HG02610 (cell line): ENCODE measurements at regions not wholly inside any gene's neighbourhood (a gene's known extent, or its start where the extent isn't known, plus 50 kb on each side); places are given as distances from the start of the nearest gene placed in this dataset.

ENCODE experiments used
- ATAC-seq: cut with Tn5 transposase; IDR thresholded peaks from one replicate; pipeline ENCODE4 v1.9.1; 2021; ENCODE audit warnings: mild to moderate bottlenecking, moderate library complexity; ENCODE audit not compliant: unreplicated experiment

DNA sequence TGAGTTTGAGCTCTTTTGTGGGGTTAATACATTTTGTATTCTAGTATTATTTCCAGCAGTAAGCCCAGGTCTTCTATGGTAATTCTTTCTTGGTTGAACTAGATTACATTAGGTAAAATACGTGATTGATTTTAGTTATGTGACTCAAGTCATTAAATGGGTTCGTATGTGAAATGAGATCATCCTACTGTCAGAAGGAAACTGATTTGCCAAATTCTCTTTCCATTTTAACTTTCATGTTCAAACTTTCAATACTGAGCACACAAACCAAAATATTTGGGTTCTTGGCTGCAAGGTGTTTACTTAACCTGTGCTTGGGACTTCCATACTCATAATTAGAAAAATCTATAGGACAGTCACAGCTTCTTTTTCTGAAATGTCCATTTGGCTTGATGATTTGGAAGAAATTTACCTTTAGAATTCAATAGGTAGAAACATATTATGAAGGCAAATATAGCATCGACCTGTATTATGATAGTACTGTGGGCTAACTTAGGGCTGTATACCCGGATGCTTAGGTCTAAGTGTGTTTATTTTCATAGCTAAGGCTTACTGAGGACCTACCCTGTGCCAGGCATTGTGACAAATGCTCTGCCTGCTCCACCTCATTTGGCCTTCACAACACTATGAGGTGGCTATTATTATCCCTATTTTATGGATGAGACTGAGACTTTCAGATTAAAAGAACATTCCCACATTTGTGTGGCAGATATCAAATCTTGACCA lies 631.8 kb upstream of the GRM7 start:
- ATAC-seq, result peak; percentile 54

DNA sequence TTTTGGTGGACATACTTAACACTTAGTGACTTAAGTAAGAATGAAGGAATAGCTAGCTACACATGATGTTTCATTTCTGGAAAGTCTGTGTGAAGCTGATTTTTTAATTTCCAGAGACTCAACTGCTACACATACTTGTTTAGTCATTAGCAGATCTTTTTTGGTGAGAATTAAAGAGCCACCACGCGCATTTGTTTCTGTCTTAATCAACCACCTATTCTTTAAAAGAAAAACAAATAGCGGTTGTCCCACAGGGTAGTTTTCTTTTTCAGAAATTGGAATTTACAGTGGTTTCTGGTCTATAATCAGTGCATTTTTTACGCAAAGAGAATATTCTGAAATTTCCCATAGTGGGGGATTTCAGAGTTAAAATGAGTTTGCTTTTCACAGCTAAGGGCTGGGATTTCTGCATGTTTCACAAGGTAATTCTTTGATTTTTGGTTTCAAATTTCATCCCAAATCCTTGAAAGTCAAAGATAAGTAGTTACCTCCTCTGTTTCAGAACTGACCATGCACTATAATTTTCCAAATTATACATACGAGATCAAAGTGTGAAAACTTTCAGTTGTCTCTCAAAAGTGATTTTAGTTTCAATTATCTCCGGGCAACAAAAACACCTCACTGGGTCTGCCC lies 631.0 kb upstream of the GRM7 start:
- ATAC-seq, result peak; percentile 76

DNA sequence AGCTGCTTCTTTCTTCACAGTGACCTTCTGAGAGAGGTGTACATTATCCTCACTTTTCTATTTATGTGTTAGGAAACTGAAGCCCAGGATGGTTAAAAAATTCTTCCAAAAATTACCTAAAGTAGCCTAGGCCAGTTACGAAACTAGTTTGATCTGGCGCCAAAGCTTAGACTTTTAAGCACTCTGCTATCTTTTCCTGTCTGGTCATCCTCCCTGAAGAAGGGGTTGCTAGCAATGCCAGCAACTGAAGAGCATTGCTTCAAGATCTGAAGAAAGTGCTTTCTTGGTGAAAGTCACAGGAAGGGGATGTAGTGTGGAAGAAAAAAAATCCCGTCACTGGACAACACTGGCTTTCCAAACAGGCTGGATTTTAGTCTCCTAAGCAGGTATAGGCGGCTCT lies 618.8 kb upstream of the GRM7 start:
- ATAC-seq, result no peak

DNA sequence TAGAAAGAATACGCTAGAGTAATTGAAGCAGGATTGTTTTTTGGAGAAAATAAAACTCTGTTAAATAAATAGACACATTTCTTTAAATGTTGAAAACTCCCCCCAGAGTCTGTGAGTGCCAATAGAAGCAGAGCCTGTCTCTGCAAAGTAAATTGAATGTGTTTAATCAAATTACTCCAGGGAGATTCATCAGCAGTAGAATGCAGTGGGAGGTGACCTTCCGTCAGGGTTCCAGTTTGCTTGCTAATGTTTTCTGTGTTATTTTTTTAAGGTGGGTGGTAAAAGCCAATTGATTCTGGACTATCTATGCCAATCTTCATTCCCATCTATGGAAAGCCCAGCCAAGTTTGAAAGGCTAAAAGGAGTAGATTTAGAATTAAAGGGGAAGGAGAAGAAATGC lies 612.4 kb upstream of the GRM7 start:
- no peak for ATAC-seq

- peak; percentile 73 for ATAC-seq
Measured at GRCh38 chr3:6249679-6250078, 611.2 kb upstream of the GRM7 start.

GRCh38 chr3:6250167-6250566 lies 610.7 kb upstream of the GRM7 start:
- peak; percentile 98 for ATAC-seq

GRCh38 chr3:6251612-6252400 lies 609.1 kb upstream of the GRM7 start:
- no peak for ATAC-seq

DNA sequence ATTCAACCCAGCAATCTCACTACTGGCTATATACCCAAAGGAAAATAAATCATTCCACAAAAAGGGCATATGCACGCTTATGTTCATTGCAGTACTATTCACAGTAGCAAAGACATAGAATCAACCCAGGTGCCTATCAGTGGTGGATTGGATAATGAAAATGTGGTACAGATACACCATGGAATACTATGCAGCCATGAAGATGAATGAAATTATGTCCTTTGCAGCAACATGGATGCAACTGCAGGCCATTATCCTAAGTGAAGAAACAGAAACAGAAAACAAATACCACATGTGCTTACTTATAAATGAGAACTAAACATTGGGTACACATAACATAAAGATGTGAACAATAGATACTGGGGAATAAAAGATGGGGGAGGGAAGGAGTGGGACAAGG lies 606.4 kb upstream of the GRM7 start:
- no peak for ATAC-seq

- ATAC-seq, result no peak
Measured at GRCh38 chr3:6255229-6255628, 605.7 kb upstream of the GRM7 start.

DNA sequence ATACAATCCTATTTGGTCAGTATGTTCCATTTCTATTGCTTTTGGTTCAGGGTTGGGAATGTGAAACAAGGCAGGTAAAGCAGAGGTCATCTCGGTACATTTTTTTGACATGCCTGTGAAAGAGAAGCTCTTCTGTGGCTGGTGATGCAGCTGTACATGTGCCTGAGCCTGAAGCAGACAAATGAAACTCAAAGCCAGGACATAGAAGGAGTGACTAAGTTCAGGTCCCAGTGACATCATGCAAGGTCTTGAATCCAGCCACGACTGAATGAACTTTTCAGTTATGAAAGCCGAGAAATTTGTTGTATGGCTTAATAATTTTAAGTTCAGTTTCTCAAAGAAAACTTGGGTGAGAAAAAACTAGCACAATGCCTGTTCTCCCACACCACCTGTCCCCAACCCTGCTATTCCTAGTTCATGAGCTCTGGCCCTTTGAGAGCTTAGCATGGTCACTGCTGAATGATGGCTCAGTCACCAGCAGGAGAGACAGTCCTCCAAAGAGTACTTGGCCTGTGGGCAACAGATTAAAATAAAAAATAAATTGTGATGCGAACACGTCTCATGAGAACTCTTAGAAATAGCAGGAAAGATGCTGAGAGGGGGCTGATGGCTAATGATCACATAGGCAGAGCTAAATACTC lies 600.2 kb upstream of the GRM7 start:
- ATAC-seq, result peak; percentile 92

DNA sequence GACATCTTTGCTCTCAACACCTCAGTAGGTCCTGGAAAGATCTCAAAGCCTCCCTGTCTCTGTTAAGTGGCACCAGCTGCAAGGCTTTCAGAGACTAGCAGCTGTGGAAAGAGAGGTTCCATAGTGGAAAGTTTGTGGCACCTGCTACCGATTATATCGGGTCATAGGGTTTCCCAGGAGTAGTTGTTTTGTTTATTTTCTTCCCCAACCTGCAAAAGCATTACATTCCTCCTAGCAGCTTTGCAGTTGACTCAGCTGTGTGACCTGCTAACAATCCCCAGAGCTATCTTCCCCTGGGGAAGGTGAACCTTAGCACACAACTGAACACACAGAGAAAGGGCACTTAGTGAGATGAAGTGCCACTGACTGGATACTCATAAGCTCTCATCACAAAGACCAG lies 598.9 kb upstream of the GRM7 start:
- no peak for ATAC-seq

DNA sequence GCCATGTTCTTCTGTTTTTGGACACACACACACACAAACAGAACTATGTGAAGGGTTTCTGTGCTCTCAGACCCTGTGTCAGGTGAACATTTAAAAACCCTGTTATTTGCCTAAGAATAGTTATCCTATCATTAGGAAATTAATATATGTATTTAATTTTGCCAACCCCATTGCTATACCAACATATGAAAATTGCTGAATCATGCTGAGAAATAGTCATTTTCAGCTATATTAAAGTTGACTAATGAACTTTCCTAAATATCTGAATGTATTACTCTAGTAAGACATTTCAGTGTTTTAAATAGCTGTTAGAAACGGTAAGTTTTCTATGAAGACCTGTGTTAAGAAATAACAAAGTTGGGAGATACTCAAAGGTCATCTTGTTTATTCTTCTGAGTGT lies 596.9 kb upstream of the GRM7 start:
- ATAC-seq, result no peak

- ATAC-seq, result no peak
Measured at GRCh38 chr3:6264906-6265305, 596.0 kb upstream of the GRM7 start.

GRCh38 chr3:6266135-6266534 lies 594.8 kb upstream of the GRM7 start:
- no peak for ATAC-seq

GRCh38 chr3:6273878-6274277 lies 587.0 kb upstream of the GRM7 start:
- no peak for ATAC-seq

DNA sequence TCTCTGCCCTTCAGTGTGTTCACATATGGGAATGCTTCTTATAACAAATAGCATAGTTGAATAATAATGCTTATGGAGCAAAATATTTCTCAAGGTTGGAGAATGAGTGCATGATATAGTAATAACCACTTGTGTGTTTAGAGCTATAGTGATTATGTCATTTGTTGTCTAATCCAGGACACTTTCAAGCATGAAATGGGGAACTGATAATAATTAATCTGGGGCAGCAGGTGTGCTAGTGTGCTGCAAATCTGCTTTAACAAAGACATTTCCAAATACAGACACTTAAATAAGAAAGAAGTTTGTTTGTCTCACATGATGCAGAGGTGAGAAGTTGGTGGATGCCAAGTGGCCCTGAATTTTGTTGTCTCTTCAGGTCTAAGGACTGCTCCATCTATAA lies 579.3 kb upstream of the GRM7 start:
- no peak for ATAC-seq

DNA sequence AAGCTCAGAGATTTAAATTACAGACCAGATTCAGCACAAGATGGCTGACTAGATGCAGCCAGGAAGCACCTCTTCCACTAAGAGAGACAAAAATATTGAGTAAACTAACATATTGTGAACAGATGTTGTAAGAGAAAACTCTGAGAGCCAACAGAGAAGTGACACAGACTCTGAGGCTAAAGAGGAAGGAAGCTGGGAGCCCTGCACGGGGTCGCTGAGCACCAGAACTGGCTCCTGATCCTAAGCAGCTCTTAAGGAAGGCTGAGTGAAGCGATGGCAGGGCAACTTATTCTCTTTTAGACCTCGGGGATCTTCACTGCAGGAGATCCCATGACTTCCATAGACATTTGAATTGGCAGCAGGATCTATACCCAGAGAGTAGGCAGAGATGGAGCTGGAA lies 578.0 kb upstream of the GRM7 start:
- no peak for ATAC-seq

- no peak for ATAC-seq
Measured at GRCh38 chr3:6287088-6287875, 573.6 kb upstream of the GRM7 start.

- ATAC-seq, result no peak
Measured at GRCh38 chr3:6301626-6302025, 559.3 kb upstream of the GRM7 start.

- ATAC-seq, result no peak
Measured at GRCh38 chr3:6315906-6316305, 545.0 kb upstream of the GRM7 start.

DNA sequence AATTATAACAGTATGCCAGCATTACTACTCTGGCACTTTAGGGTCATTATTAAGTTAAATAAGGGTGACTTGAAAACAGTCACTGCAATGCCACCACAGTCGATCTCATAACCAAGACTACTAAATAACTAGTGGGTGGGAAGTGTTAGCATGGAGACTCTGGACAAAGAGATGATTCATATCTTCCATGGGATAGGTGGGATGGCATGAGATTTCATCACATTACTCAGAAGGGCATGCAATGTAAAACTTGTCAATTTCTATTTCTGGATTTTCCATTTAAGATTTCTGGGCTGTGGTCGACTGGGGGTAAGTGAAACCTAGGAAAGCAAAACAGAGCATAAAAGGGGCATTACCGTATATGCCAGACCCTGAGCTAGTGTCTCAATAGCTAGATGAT lies 538.9 kb upstream of the GRM7 start:
- no peak for ATAC-seq
